ENCODE measurements at regions not wholly inside any gene's neighbourhood (a gene's known extent, or its start where the extent isn't known, plus 50 kb on each side); places are given as distances from the start of the nearest gene placed in this dataset.

DNA sequence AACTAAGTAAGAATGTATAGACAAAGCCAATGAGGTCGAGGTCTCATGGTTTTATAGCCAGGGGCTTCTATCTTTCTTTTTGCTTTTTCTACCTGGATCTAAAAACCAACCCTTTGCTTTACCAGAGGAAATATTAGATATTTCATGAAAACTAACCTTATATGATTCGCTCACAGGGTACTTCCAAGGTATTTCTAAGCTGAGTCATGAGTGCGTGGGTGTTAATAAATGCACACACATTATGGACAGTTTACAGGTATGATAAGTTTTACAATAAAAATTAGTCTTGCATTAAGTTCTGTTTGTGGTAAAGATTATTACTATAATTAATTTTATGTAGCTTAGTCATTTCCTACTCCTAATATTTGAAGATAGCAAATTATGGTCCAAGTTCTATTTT lies 217.2 kb downstream of the CHRM3 start:
- no peak for DNase-seq

DNA sequence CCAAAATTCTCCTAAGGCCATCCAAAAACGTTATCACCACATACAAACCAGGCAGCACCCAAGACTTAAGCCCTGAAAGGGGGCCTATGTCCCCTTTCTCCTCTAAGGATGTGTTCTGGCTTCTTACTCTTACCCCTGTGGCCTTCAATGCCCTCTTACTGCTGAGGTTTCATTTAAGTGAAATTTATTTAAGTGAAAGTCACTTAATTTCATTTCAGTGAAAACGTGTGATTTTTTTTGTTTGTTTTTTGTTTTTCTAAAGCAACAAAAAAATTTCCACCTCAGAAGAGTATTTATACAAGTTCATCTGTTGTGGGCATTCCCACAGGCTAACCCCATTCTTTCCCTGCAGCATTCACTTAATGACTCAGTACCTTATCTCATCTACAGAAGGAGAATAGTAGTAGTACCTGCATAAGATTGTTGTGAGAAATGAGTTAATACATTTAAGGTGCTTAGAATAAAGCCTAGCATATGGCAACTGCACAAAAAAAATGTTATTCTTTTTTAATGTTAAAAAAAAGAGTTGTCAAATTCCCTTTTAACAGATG lies 220.6 kb downstream of the CHRM3 start:
- no peak for DNase-seq

DNA sequence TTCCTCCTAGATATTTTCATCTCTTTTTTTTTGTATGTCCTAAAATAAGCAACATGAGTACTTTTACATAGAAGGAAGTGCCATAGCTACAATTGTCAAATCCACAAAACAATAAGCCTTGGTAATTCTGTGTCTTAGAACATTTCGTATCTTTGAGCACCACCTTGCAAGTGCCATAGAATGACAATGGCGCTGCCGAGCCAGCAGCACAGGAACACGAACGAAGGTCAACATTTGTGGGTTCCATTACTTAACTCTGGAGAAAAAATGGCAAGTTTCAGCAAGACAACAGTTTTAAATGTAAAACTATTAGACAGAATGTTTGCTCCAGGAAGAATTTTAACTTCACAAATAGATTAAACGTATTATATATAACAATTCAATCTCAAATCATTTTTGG lies 222.1 kb downstream of the CHRM3 start:
- no peak for DNase-seq

- no peak for DNase-seq
Measured at GRCh38 chr1:239612379-239612778, 226.0 kb downstream of the CHRM3 start.

DNA sequence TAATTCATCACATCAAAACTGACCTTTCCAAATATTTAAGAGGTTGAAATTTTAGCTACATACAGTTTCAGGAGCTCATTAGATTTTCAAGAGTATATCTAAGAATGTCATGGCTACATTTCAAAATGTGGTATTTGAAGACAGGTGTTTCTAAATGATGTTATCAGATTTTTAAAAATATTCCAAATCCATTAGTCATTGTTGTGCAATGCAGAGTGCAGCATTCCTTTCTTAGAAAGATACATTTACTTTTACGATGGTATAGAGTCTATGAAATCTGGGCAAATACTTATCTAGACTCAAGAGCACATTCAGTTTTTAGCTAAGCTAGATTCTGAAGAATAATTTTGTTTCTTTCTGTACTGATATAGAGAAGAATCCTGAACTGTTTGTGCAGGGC lies 230.3 kb downstream of the CHRM3 start:
- DNase-seq = no peak

DNA sequence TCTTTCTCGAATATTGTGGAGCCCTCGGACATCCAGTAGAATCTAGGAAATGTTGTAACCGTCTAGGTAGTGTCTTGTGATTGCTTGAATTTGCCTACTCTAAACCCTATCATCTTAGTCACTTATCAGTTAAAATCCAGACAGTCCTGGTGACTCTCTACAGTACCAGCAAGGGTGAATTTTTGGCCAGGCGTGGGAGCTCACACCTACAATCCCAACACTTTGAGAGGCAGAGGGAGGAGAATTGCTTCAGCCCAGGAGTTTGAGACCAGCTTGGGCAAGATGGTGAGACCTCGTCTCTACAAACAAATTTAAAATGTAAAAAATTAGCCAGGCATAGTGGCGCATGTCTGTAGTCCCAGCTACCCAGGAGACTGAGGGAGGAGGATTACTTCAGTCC lies 230.9 kb downstream of the CHRM3 start:
- no peak for DNase-seq

- no peak for DNase-seq
Measured at GRCh38 chr1:239617731-239618130, 231.4 kb downstream of the CHRM3 start.

GRCh38 chr1:239619190-239619589 lies 232.8 kb downstream of the CHRM3 start:
- no peak for DNase-seq

DNA sequence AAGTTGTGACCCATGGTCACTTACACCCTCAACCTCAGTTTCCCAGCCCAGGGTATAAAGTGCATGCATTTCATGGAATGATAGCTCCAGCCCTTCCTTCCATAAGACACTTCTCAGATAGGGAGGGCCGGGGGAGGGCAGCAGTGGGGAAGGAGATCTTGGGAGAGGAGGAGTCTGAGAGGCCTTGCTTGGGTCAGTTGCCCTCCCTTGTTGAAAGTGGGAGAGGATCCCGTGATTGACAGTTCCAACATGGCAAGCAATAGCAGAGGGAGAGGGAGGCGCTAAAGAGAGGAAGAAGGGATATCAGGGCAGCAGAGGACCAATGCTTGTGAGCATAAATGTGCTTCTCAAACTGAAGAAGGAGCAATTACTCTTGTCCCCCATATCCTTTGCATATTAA lies 244.4 kb downstream of the CHRM3 start:
- no peak for DNase-seq

GRCh38 chr1:239633432-239633831 lies 247.1 kb downstream of the CHRM3 start:
- no peak for DNase-seq

GRCh38 chr1:239635276-239635675 lies 248.9 kb downstream of the CHRM3 start:
- no peak for DNase-seq

- DNase-seq = no peak
Measured at GRCh38 chr1:239636347-239636746, 250.0 kb downstream of the CHRM3 start.

DNA sequence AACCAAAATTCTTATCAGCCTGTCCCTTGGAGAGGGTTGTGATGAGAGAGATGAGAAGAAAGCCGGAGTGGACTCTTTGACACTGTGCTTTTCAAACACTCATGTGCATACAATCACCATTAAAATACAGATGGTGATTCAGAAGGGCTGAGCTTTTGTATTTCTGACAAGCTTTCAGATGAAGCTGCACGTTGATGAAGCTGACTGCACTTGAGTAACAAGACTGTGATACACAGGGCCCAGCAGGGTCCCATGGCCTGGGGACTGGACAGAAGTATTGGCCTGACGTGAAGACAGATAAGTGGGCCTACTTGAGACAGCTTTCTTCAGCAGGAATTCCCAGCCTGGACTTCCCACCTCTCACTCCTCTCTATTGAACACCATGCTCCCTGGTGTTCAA lies 258.2 kb downstream of the CHRM3 start:
- no peak for DNase-seq

- no peak for DNase-seq
Measured at GRCh38 chr1:239647045-239647444, 260.7 kb downstream of the CHRM3 start.

DNA sequence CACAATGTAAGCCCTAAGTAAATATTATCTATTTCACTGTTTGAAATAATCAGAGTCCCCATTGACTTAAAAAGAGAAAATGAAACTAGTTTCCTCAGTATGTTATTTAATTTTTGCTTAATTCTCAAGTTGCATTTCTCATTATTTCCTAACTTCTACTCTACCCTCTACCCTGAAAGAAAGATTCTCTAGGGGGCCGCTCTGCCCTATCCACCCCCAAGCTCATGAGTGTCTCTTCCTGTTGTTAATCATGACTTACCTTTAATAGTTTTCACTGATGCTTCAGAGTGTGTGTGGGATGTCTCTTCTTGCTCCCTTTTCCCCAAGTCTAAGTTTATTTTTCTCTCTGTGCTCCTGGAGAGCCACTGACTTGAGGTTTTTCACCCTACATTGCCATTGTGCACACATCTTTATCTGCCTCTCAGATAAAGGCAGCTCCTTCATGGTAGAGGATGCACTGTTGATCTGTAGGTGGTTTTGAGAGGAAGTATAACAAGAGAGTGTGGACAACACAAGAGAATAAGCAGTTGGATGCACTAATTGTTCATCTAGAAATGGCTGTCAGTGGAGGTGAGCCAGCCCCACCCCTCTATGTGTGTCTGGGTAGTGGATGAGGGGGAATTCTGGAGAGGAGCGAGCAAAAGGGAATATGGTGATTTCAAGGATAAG lies 261.7 kb downstream of the CHRM3 start:
- DNase-seq = no peak

GRCh38 chr1:239655023-239655422 lies 268.7 kb downstream of the CHRM3 start:
- no peak for DNase-seq

- no peak for DNase-seq
Measured at GRCh38 chr1:239657291-239657690, 270.9 kb downstream of the CHRM3 start.

GRCh38 chr1:239662950-239663349 lies 276.6 kb downstream of the CHRM3 start:
- DNase-seq = no peak

- DNase-seq = no peak
Measured at GRCh38 chr1:239672256-239672655, 285.9 kb downstream of the CHRM3 start.

DNA sequence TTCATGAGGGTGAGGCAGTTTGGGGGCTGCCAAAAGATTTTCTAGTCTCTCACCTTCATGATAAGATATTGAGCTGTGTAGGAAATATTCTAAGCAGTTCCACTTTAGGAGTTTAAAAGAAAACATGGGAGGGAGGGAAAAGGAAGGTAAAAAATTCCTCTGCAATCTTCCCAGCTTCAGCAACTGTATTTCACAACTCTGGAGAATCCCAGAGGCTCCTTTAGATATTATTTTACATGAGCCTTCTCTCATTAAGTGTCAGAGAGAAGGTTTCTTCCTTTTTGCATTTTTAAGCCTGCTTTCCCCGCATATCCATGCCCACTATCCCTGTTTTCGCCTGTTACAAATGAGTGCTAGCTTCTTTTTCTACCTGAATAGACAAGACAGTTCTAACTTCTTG lies 289.4 kb downstream of the CHRM3 start:
- no peak for DNase-seq

- DNase-seq = no peak
Measured at GRCh38 chr1:239676522-239677273, 290.3 kb downstream of the CHRM3 start.

DNA sequence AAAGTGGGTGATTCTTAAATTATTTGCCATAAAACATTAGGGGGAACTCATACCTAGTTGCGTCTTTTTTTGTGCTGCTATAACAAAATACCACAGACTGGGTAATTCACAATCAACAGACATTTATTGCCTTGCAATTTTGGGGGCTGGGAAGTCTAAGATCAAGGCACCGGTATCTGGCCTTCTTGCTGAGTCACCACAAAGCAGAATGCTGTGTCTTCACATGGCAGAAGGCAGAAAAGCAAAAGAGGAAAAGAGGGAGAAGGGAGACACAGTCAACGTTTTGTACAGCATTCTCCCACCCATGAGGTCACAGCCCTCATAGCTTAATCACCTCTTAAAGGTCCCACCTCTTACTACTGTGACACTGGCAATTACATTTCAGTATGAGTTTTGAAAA lies 291.0 kb downstream of the CHRM3 start:
- no peak for DNase-seq

DNA sequence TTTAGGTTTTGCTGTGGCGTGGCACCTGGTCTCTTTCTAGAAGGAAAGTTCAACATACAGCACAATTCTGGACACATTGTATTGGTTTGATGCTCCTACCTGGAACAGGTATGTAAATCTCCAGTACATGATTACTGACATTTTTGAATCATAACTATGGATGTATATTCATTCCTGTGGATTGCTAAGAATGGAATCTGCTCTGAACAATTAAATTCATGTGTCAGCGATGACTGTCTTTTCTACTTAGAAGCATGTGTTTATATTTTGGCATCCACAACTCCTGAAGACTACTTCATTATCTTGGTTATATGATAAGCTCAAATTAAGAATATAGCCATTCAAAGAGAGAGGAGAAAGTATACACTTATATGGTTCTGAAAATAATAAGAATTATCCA lies 291.8 kb downstream of the CHRM3 start:
- DNase-seq = no peak

GRCh38 chr1:239682046-239682445 lies 295.7 kb downstream of the CHRM3 start:
- no peak for DNase-seq

DNA sequence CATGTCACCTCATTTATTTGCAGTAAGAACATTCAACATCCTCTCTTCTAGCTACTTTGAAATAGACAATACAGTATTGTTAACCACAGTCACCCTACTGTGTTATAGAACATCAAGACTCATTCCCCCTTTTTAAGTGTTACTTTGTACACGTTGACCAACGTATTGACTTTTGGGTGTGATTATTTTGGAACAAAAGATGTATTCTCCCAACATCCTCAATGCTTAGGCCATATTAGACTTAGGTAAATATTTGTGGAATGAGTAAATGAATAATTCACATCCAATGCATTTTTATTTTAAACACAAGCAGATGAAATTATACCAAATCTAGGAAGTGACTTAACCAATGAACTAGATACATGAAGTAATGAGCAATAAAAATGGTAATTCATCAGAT lies 296.6 kb downstream of the CHRM3 start:
- peak; percentile 83 for DNase-seq
